ENCODE measurements at regions not wholly inside any gene's neighbourhood (a gene's known extent, or its start where the extent isn't known, plus 50 kb on each side); places are given as distances from the start of the nearest gene placed in this dataset.

DNA sequence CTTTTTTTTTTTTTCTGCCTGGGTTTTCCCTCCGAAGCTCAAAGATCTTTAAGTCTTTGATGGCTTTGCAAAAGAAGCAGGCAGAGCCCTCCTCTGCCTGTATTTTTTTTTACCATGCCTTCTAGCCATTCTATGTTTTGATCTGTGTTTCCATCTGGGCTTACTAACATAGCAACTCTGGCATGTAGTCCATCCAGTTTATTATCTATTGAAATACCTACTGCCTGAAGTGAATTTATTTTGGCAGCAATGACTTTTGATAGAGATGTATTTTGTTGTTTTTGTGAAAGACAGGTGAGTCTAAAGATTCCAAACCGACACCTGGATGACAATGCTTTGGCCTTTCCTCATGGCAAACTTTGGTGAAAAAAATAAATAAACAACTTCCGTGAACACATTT, 1157.7 kb upstream of the MAP3K7 start:
- Histone ChIP-seq H4K20me1 (ENCODE audit: control insufficient read depth, insufficient read depth) (no peaks in the 10 kb centered on the region), H3K27ac (ENCODE audit: control insufficient read depth, insufficient read depth) (no peak overlapping the region), H3K36me3 (ENCODE audit: control insufficient read depth in 2 of 2, insufficient read depth in 2 of 2, low read length in 1 of 2) (no peaks in the 10 kb centered on the region), H3K9me3 (replicated peaks; ENCODE audit: control insufficient read depth, insufficient read depth, low read length) (no peaks in the 10 kb centered on the region), H3K27me3 (replicated peaks in 1 of 2; ENCODE audit: control insufficient read depth in 2 of 2, insufficient read depth in 2 of 2, low read length in 1 of 2) (no peaks in the 10 kb centered on the region), H3K4me3 (no peak overlapping the region), H2AFZ (ENCODE audit: control insufficient read depth, low read depth, low read length) (no peak overlapping the region), H3K79me2 (ENCODE audit: control insufficient read depth, insufficient read depth, low read length) (no peaks in the 10 kb centered on the region), H3K4me2 (ENCODE audit: control insufficient read depth, insufficient read depth) (no peak overlapping the region), H3K4me1 (ENCODE audit: control insufficient read depth, insufficient read depth, low read length) (no peaks in the 10 kb centered on the region), H3K9ac (ENCODE audit: control insufficient read depth, insufficient read depth, low read length) (no peak overlapping the region)
- 0% methylated on average over 3 of the region's 3 CpGs for WGBS (ENCODE audit: insufficient coverage, insufficient replicate concordance, low lambda C conversion rate, missing lambda C conversion rate)
- TF ChIP-seq, protein P1, sequence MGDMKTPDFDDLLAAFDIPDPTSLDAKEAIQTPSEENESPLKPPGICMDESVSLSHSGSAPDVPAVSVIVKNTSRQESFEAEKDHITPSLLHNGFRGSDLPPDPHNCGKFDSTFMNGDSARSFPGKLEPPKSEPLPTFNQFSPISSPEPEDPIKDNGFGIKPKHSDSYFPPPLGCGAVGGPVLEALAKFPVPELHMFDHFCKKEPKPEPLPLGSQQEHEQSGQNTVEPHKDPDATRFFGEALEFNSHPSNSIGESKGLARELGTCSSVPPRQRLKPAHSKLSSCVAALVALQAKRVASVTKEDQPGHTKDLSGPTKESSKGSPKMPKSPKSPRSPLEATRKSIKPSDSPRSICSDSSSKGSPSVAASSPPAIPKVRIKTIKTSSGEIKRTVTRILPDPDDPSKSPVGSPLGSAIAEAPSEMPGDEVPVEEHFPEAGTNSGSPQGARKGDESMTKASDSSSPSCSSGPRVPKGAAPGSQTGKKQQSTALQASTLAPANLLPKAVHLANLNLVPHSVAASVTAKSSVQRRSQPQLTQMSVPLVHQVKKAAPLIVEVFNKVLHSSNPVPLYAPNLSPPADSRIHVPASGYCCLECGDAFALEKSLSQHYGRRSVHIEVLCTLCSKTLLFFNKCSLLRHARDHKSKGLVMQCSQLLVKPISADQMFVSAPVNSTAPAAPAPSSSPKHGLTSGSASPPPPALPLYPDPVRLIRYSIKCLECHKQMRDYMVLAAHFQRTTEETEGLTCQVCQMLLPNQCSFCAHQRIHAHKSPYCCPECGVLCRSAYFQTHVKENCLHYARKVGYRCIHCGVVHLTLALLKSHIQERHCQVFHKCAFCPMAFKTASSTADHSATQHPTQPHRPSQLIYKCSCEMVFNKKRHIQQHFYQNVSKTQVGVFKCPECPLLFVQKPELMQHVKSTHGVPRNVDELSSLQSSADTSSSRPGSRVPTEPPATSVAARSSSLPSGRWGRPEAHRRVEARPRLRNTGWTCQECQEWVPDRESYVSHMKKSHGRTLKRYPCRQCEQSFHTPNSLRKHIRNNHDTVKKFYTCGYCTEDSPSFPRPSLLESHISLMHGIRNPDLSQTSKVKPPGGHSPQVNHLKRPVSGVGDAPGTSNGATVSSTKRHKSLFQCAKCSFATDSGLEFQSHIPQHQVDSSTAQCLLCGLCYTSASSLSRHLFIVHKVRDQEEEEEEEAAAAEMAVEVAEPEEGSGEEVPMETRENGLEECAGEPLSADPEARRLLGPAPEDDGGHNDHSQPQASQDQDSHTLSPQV (IDR thresholded peaks at IDR 0.05), result no peak
- TF ChIP-seq ZNF687 (IDR thresholded peaks at IDR 0.05) (no peak), ZNF207 (IDR thresholded peaks at IDR 0.05; ENCODE audit: borderline replicate concordance) (no peak), IRF4 (IDR thresholded peaks at IDR 0.05; ENCODE audit: low read depth, low read length) (no peak), CHD1 (IDR thresholded peaks at IDR 0.05; ENCODE audit: low read depth, low read length) (no peak), RAD51 (IDR thresholded peaks at IDR 0.05) (no peak), NBN (IDR thresholded peaks at IDR 0.05) (no peak), NRF1 (conservative IDR thresholded peaks at IDR 0.05; ENCODE audit: low read depth, low read length) (no peak), BCL11A (IDR thresholded peaks at IDR 0.05; ENCODE audit: low read depth, low read length) (no peak), HDGF (IDR thresholded peaks at IDR 0.05) (no peak), SMAD1 (IDR thresholded peaks at IDR 0.05; ENCODE audit: low read depth, partially characterized antibody) (no peak), MEF2A (IDR thresholded peaks at IDR 0.05; ENCODE audit: insufficient read depth, low read depth, low read length) (no peak)
- TF ChIP-seq, protein P2, sequence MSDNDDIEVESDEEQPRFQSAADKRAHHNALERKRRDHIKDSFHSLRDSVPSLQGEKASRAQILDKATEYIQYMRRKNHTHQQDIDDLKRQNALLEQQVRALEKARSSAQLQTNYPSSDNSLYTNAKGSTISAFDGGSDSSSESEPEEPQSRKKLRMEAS (IDR thresholded peaks at IDR 0.05; ENCODE audit: low read depth, low read length), result no peak
- in situ Hi-C loops (cut with MboI), result no loop called here
- ChIA-PET CTCF (interaction anchor here (1.4 kb wide), 1 partner anchor 13 kb away, joined by 5 read pairs; no protein-coding TSS in a partner anchor), RAD21 (ENCODE audit: unreplicated experiment) (interaction anchor here (1.0 kb wide), 1 partner anchor 9 kb away, joined by 3 read pairs; no protein-coding TSS in a partner anchor), SMC1A (ENCODE audit: uncharacterized antibody, unreplicated experiment) (interaction anchor here (1.1 kb wide), 1 partner anchor 8 kb away, joined by 3 read pairs; no protein-coding TSS in a partner anchor), POLR2A (no interaction called here)
- intact Hi-C loops (cut with micrococcal nuclease; ENCODE audit: unreplicated experiment), result no loop called here
- DNase-seq (ENCODE audit: low read depth, low spot score) (no peak), ATAC-seq (no peak), FAIRE-seq (no peak)
- BruUV-seq (replicated peaks), result no TSS peak

All from GM12878 (cell line).